HG03558 (cell line): ENCODE measurements at regions not wholly inside any gene's neighbourhood (a gene's known extent, or its start where the extent isn't known, plus 50 kb on each side); places are given as distances from the start of the nearest gene placed in this dataset.

Experiments
- ATAC-seq: cut with Tn5 transposase; IDR thresholded peaks from one replicate; pipeline ENCODE4 v1.9.1; 2021; ENCODE audit warnings: moderate number of reproducible peaks; ENCODE audit not compliant: unreplicated experiment; ENCODE audit errors: extremely low read depth

DNA sequence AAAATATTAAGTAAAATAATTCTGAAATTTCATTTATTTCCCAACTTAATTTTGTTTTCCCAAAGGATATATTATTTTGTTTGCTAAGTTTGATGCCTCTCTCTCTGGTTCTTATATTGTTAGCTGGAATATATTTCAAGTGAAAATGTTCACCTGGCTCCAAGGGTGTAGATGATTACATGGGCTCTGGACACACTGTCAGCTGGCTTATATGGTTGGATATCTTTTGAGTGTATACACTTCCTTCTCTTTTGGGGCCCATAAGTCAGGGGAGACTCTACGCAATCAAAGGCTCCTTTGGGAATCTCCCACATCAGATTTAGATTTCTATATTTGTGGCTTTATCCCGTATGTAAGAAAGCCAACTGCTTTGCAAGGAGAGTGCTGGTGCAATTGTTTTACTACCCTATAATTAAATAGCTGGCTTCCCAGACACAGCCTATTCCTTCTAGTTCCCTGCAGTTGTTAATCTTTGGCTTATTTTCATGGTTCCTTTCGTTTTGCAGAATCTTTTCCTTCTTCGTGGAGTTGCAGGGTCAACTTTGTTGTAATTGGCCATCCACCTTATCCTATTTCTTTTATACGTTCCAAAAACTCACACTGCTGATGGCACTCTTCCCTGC lies 225.7 kb downstream of the DPH6 start:
- ATAC-seq = no peak

DNA sequence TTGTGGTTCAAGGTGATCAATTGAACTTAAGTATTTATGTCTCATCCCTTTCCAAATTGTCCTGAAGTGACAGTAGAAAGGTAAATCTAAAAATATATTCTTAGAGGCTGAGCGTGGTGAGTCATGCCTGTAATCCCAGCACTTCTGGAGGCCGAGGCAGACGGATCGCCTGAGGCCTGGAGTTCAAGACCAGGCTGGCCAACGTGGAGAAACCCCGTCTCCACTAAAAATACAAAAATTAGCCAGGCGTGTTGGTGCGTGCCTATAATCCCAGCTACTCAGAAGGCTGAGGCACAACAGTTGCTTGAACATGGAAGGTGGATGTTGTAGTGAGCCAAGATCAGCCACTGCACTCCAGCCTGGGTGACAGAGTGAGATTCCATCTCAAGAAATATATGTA lies 226.6 kb downstream of the DPH6 start:
- no peak for ATAC-seq

DNA sequence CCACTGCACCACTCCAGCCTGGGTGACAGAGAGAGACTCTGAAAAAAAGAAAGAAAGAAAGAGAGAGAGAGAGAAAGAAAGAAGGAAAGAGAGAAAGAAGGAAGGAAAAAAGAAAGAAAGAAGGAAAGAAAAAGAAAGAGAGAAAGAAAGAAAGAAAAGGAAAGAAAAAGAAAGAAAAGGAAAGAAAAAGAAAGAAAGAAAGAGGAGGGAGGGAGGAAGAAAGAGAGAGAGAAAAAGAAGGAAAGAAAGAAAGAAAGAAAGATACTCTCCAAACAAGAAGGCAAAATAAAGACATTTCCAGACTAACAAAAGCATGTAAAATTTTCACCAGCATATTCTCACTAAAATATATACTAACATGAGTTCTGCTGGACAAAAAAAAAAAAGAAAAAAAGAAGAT lies 228.7 kb downstream of the DPH6 start:
- no peak for ATAC-seq

DNA sequence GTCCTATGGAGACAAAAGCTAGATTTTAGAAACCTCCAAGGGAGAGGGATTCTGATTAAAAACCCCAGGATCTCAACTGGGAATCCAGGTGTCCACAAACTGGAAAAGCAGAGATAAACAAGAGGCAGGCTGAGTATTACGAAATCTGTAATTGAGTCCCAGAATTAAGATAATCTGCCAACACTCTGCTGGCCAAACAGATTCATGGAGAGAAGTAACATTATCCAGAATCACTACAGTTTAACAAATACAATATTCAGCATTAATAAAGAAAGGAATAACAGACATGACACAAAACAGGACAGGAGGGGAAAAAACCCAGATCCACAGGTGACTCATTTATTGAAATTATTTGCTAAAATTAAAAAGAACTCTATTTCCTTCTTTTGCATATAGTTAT lies 227.2 kb upstream of the NANOGP8 start:
- no peak for ATAC-seq

DNA sequence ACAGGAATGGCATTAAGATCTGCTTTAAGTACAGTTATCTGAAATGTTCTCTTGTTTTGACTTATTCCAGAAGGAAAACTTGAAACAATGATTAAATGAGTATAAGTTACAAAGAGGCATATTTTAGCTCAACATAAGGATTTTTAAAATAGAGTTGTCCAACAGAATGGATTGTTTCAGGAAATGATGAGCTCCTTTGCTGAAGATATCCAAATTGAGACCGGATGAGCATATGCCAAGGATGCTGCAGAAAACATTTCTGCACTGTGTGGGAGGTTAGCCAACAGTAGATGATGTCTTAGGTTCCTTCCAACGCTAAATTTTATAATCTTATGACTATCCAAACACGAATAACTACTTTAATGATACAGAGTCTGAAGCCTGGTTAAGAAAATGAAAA lies 226.5 kb upstream of the NANOGP8 start:
- ATAC-seq = no peak

DNA sequence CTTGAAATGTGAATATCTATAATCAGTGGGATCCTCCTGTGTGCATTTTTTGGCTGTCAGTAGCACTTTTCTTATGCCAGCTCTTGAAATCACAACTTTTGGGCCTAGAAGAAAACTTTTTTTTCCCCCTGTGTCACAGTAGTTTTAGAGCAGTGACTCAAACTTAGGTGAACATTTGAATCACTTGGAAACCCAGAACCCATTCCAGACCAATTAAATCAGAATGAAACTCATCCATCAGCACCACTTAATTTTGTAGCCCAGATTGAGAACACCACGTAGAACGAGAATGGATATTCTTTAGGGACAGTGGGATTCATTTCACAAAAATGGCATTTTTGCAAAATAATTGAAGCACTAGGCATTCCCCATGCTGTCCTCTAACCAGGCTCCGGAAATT lies 224.8 kb upstream of the NANOGP8 start:
- no peak for ATAC-seq

DNA sequence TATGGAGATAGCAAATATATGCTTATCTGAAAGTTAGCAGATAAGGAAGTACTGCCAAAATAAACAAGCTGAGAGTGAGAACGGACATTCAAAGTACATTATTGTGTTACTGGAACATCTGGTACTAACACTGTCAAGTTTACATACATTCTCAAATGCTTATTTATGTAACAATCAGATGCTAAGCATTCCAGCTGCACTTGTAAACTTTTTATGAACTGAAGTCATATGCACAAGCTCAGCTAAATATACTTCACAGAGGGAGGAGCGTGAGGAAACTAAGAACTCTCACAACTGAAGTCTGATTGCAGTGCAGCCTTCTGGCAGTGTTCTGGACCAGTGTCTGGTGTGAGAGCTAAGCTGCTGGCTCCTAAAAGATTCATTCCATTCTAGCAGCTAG lies 223.7 kb upstream of the NANOGP8 start:
- no peak for ATAC-seq

DNA sequence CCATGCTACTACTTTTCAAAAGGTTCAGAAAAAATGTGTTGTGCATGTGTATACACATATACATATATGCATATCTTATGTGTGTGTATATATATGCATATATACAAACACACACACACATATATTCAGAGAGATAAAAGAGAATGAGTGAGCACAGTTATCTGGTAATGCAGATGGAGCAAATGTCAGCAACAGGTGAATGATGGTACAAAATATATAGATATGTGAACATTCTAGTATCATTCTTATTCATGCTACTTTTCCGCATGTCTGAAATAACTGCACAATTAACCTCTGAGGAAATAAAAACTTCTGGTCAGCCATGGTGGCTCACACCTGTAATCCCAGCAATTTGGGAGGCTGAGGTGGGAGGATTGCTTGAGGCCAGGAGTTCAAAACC lies 222.6 kb upstream of the NANOGP8 start:
- ATAC-seq = no peak

DNA sequence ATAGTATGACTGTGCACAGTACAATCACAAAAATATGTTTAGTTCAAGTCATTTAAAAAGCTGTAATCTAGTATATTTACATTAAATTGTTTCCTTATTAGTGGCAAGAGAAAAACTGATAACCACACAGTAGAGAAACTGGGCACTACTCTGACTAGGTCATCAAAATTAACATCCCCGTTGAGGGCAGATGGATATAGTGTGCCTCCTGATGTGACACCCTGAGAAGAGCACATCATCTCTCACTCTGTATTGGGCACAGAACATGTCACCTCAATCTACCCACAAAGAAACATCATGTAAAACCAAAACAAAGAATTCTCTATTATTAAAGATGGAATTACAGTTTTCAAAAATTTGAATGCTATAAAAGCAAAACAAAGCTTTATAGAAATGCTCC lies 221.9 kb upstream of the NANOGP8 start:
- no peak for ATAC-seq

DNA sequence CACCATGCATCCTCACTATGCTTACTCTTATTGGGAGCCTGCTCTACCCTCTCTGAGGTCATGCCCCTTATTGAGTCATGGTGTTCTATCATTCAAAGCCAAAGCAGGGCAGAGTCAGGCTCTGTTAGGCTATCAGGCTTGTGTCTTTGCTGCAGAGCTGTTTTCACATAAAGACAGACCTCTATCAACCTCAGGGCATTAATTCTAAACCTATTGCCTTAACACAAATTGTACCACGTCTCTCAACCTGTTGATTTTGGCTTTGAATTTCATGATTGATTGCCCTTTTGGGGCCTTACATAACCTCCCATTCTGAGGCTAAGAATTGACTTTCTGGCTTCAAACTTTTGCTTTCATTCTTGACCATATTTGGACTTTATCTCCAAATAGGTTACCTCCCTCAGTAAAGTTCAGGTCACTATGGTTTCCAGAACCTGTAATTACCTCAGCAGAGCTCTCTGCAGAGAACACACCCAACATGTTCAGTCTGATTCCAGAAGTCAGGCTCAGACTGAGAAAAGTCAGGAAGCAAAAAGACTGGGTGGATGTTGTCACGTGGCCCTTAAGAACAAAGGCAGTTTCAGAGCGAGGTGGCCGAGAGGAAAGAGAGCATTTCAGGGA lies 221.4 kb upstream of the NANOGP8 start:
- ATAC-seq = no peak

DNA sequence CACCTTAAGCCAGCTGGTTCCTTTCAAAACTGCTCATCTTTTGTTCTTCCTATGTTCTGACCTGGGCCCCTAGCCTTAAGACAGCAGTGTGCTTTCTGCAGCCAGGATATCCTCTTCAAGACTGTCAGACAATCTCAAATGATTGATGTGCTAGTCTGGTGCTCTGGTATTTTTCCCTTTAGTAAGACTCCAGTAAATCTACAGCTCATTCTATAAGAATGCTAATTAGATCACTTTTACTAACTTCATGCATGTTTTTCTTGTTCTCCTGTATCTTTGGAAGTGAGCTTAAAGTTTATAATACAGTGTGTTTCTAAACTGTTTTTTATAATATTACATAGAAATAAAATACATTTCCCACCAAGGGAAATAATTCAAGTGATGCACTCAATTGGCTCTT lies 220.9 kb upstream of the NANOGP8 start:
- ATAC-seq = no peak

DNA sequence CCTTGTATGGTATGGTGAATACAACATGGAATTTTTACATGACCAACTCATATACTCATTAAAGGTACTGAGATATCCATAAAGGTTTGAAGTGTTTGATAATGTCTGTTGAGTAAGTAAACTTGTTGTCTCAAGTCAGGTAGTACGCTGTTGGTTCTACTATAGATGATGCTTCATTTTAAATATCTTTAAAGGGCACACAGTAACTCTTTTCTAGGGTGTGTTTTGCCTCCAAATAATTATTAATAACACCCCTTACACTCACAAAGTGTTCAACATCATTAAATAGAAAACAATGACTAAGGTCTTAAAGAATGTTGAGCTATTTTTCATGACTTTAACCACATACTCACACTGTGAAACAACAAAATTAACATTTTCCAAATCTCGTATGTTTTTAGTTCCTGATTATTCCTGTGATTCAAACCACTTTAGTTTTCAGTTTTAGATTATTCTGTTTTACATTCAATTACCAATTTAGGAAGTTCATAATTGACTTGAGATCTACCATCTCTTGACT lies 220.0 kb upstream of the NANOGP8 start:
- no peak for ATAC-seq

DNA sequence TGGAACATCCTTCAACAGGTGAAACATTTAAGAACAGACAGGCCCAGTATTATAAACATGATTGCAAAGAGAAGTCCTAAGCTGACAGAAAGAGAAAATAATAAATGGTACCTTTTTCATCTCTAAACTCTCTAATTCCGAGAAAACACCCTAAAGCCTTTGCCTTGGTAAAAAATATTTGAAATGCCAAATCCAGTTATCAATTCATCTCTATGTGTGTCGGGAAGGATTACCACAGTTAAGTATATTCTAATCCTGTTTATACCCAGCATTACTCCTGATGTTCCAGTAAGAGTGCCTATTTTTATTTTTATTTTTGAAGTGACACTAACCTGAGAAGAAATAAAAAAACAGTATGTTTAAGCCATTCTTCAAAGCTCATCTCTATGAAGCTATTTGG lies 219.3 kb upstream of the NANOGP8 start:
- no peak for ATAC-seq

DNA sequence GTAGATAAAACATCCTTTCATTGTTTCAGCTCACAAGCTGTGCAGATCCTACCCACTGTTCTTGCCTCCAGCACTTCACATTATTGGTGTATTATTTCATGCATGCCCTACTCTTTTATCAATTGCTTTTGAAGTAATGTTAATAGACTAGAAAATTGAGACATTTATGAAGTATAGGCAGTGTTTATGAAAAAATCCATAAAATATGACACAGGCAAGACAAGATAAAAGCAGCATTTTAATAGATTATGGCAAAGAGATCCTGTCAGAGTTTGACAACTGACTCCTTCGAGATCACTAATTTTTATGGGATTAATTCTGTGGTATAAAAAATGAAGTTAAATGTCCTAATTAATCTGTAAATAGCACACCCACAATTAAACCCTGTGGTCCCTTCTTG lies 217.2 kb upstream of the NANOGP8 start:
- no peak for ATAC-seq

DNA sequence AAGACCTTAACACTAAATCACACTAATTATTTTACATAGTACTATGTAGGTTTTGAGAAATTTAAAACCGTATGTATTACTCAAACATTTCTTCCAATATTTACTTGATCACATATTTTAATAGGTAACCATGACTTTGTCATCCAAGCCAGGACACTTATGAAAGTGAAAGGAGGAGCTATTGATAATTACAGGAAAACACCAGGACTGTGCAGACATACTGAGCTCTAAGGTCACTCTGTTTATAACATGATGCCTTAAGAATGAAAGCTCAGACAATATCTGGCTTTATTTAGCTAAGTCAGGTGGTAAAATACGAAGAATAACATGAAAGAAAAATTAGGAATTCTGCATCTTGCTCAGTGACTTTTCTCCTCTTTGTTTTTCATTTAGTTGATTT lies 216.0 kb upstream of the NANOGP8 start:
- no peak for ATAC-seq

DNA sequence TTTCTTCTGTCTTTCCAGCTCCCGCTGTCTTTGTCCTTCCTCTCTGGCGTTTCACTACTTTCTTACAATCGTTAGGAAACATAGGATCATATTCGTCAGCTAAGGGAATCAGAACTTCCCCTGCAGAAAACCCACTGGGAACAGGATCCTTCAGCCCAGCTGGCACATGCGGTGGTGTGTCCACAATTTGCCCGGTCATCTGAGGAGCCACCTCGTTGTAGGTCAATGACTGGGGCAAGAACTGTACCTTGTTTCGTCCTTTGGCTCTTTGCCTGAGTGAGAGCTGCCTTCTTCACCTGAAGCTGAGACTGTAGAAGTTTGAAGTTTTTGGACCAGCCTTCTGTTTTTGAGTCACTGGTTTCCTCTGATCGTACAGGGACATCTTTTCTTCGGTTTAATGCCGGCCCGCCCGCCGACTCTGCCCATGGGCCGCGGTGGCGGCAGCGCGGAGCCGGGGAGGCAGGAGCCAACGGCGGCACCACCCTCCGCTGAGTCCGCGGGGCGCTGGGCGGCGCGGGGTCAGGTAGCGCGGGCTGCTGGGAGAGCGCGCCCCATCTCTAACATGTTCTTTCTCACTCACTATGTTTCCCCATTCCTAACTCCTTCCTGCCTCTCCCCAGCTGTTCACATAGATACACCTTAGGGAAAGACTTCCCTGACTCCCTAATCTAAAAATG lies 214.1 kb upstream of the NANOGP8 start:
- ATAC-seq = no peak

DNA sequence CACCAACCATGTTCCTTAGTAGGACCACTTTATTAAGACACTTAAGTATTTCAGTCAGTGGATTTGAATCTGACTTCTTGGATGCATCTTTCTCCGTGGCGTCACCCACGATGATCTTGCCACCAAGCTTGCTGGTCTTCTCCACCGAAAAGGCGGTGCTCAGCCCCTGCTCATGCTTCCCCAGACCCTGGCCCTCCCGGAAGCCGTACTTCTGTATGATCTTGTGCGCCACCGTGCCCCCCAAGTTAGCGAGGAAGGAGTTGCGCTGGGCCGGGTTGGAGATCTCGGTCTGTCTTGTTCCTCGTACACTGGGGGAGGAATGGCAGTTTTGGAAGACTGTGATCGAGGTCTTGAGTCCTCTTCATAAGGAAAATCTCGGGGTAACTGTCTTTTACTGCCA lies 213.4 kb upstream of the NANOGP8 start:
- no peak for ATAC-seq

DNA sequence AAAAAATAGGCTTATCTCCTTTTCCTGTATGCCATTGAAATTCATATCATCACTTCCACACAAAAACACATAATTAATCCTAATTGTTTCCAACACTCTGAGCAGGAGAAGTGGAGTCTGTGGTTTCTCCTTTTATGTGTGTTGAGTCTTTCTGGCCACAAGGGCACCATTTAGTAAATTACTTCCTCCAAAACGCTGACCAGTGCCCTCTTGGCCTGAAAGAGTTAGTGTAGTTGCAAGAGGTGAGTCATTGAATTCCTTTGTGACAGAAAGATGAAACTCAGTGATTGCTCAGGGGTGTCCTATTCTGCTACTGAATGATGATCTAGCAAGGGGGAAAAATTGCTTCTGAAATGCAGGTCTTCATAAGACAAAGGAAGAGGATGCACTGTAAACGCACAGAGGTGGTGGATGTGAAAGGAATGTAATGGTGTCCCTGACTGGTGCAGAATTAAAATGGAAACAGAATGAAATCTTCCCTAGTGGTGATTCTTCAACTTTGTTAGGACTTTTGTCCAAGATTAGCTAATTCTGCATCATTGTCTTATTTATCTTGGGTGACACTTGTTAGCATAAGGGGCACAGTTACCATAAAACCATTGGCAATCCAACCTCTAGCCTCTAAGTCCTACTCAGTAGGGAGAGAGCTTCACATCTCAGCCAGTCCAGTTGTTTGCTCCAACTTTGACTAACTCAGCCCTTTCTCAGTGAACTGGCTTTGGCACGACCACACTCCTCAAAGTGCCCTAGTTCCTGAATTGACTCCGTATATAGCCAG lies 208.4 kb upstream of the NANOGP8 start:
- no peak for ATAC-seq

DNA sequence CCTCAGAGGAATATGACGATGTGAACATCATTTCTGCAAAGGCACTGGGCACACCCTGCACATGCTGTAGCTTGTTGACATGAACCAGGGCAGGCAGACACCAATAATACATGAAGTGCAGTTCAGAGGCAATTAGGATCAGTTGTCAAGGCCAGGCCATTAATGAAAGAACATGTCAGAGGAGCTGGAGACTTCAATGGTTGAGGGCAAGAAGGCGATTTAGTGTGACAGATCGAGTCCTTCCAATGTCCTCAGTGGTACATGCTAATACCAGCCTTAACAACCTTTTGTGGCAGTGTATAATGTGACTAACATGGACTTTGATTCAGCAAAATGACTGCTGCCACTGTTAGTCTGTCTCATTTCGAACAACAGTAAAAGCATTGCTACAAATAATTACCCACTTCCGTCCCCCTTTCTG lies 205.2 kb upstream of the NANOGP8 start:
- no peak for ATAC-seq

DNA sequence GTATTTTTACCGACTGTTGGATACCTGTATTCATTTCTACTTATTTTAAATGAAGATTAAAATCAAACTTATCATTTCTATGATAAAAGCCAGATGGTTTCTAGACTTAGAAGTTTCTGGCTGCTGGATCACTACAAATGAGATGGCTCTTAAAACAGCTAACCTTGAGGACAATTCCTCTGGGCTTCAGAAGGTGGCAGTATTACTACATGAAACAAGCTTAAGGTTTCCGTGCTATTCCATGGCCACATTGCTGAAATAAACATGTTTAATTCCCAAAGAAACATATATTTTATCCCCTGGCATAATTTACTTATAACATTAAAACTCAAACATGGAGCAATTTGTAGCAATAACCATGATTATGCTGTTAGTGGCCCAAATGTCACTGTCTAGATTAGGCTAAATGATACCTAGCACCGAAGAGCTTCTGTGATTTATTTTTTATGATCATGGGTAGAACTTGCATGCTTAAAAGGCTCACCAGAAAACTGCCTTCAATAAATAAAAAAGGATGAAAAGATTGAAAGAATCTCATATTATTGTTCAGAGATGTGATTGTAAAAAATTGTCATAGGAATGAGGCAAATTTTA lies 204.0 kb upstream of the NANOGP8 start:
- no peak for ATAC-seq

DNA sequence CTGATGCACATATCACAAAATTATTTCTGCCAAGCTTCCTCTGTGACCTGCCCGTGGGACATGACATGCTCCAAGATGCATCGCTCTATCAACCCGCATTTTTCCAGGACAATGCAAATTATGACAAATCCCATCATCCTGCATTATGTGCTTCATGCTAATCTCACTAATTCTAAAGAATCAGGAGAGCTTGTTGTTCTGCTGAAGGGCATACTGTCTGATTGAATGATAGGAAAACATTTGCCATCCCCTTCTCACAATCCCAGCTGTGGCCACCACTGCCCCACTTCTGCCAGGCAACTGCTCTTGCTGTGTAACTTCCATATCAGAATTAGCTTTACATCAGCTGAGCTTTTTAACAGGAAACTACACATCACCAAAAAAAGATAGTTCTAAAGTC lies 203.5 kb upstream of the NANOGP8 start:
- ATAC-seq = no peak
